H9 (cell line): ENCODE measurements at regions not wholly inside any gene's neighbourhood (a gene's known extent, or its start where the extent isn't known, plus 50 kb on each side); places are given as distances from the start of the nearest gene placed in this dataset.

Source experiments
- DNase-seq: peaks from one replicate; pipeline ENCODE4 v3.0.0-alpha.2; 2017
- H2AFZ ChIP-seq: one replicate; pipeline ENCODE4 v1.6.1; 2013; ENCODE audit warnings: mild to moderate bottlenecking, low read length, control low read depth, moderate library complexity
- H2AK5ac ChIP-seq: 2 replicates; pipeline ENCODE4 v1.6.1; 2013; ENCODE audit warnings: low read length, control low read depth, mixed read lengths; ENCODE audit not compliant: insufficient read length
- H2BK120ac ChIP-seq: one replicate; pipeline ENCODE4 v1.6.1; 2013; ENCODE audit warnings: low read depth, mild to moderate bottlenecking, low read length, control low read depth, inconsistent platforms; ENCODE audit not compliant: poor library complexity, severe bottlenecking
- H2BK12ac ChIP-seq: 2 replicates; pipeline ENCODE4 v1.6.1; 2013; ENCODE audit warnings: low read length, control low read depth, mixed read lengths, low read depth; ENCODE audit not compliant: insufficient read length
- H2BK15ac ChIP-seq: 2 replicates; pipeline ENCODE4 v1.6.1; 2013; ENCODE audit warnings: low read depth, low read length, control low read depth
- H2BK20ac ChIP-seq: one replicate; pipeline ENCODE4 v1.6.1; 2013; ENCODE audit warnings: low read depth, mild to moderate bottlenecking, low read length, control low read depth, inconsistent platforms; ENCODE audit not compliant: poor library complexity, severe bottlenecking
- H2BK5ac ChIP-seq: 2 replicates; pipeline ENCODE4 v1.6.1; 2013; ENCODE audit warnings: low read length, control low read depth, mixed read lengths; ENCODE audit not compliant: insufficient read length
- H3K14ac ChIP-seq: 2 replicates; pipeline ENCODE4 v1.6.1; 2013; ENCODE audit warnings: low read length, control low read depth; ENCODE audit not compliant: insufficient read depth
- H3K18ac ChIP-seq: 2 replicates; pipeline ENCODE4 v1.6.1; 2013; ENCODE audit warnings: low read depth, mild to moderate bottlenecking, mixed read lengths, low read length, control low read depth; ENCODE audit not compliant: insufficient read length
- H3K23ac ChIP-seq: 2 replicates; pipeline ENCODE4 v1.6.1; 2013; ENCODE audit warnings: low read length, control low read depth, mixed read lengths, low read depth; ENCODE audit not compliant: insufficient read length
- H3K23me2 ChIP-seq: 2 replicates; pipeline ENCODE4 v1.6.1; 2013; ENCODE audit warnings: low read depth, mild to moderate bottlenecking, mixed read lengths, low read length, control low read depth; ENCODE audit not compliant: insufficient read length, poor library complexity, severe bottlenecking
- H3K27ac ChIP-seq: 2 replicates; pipeline ENCODE4 v1.5.1; 2013; ENCODE audit warnings: low read length, control low read depth, mixed read lengths, low read depth; ENCODE audit not compliant: insufficient read length
- H3K27me3 ChIP-seq: 2 replicates; pipeline ENCODE4 v1.6.1; 2013; ENCODE audit warnings: low read length, control low read depth, inconsistent platforms; ENCODE audit not compliant: insufficient read depth
- H3K4ac ChIP-seq: 2 replicates; pipeline ENCODE4 v1.6.1; 2013; ENCODE audit warnings: low read depth, mild to moderate bottlenecking, control low read depth, inconsistent platforms, low read length, moderate library complexity
- H3K4me1 ChIP-seq: 2 replicates; pipeline ENCODE4 v1.6.1; 2013; ENCODE audit warnings: low read length, control low read depth, inconsistent platforms; ENCODE audit not compliant: insufficient read depth
- H3K4me2 ChIP-seq: 2 replicates; pipeline ENCODE4 v1.6.1; 2013; ENCODE audit warnings: low read length, control low read depth, mixed read lengths; ENCODE audit not compliant: insufficient read length, insufficient read depth
- H3K56ac ChIP-seq: 2 replicates; pipeline ENCODE4 v1.6.1; 2013; ENCODE audit warnings: low read depth, mild to moderate bottlenecking, mixed read lengths, low read length, control low read depth; ENCODE audit not compliant: insufficient read length
- H3K79me1 ChIP-seq: 2 replicates; pipeline ENCODE4 v1.6.1; 2013; ENCODE audit warnings: low read depth, mild to moderate bottlenecking, moderate library complexity, low read length, control low read depth, inconsistent platforms; ENCODE audit not compliant: insufficient read depth, poor library complexity, severe bottlenecking
- H3K79me2 ChIP-seq: 2 replicates; pipeline ENCODE4 v1.6.1; 2013; ENCODE audit warnings: low read length, control low read depth, inconsistent platforms; ENCODE audit not compliant: insufficient read depth
- H3K9ac ChIP-seq: 2 replicates; pipeline ENCODE4 v1.6.1; 2013; ENCODE audit warnings: low read length, control low read depth, mixed read lengths; ENCODE audit not compliant: insufficient read length; ENCODE audit errors: extremely low read depth
- H3K9me3 ChIP-seq: one replicate; pipeline ENCODE4 v1.6.1; 2013; ENCODE audit warnings: low read depth, low read length, inconsistent platforms; ENCODE audit not compliant: control insufficient read depth
- H3T11ph ChIP-seq: one replicate; pipeline ENCODE4 v1.6.1; 2013; ENCODE audit warnings: mild to moderate bottlenecking, low read length, control low read depth, inconsistent platforms
- H4K20me1 ChIP-seq: one replicate; pipeline ENCODE4 v1.6.1; 2013; ENCODE audit not compliant: control insufficient read depth, insufficient read length, insufficient read depth
- H4K5ac ChIP-seq: 2 replicates; pipeline ENCODE4 v1.6.1; 2013; ENCODE audit warnings: low read depth, mild to moderate bottlenecking, mixed read lengths, low read length, control low read depth; ENCODE audit not compliant: insufficient read length
- H4K8ac ChIP-seq: replicated peaks from 2 replicates; pipeline ENCODE4 v1.6.1; 2013; ENCODE audit warnings: low read length, control low read depth, mixed read lengths, low read depth; ENCODE audit not compliant: insufficient read length
- H4K91ac ChIP-seq: 2 replicates; pipeline ENCODE4 v1.6.1; 2013; ENCODE audit warnings: low read depth, mild to moderate bottlenecking, moderate library complexity, mixed read lengths, low read length, control low read depth; ENCODE audit not compliant: insufficient read length
- H3K27ac Mint-ChIP-seq, 3 experiments: 2 replicates in 2 of 3; 3 replicates in 1 of 3; pipeline ENCODE4 v1.8.0; 2020 to 2021; ENCODE audit warnings: mixed read lengths in 3 of 3, mild to moderate bottlenecking in 1 of 3, moderate library complexity in 1 of 3
- H3K27me3 Mint-ChIP-seq: 2 replicates; pipeline ENCODE4 v1.8.0; 2021; ENCODE audit warnings: low read depth, mild to moderate bottlenecking, moderate library complexity, mixed read lengths
- H3K36me3 Mint-ChIP-seq, 3 experiments: 2 replicates in 2 of 3; 3 replicates in 1 of 3; pipeline ENCODE4 v1.8.0; 2020 to 2021; ENCODE audit warnings: low read depth in 3 of 3, mixed read lengths in 3 of 3; ENCODE audit not compliant: insufficient read depth in 1 of 3
- H3K4me1 Mint-ChIP-seq, 2 experiments: 2 replicates each; pipeline ENCODE4 v1.8.0; 2020; ENCODE audit warnings: mixed read lengths in 2 of 2
- H3K4me3 Mint-ChIP-seq, 2 experiments: 2 replicates in 1 of 2; 3 replicates in 1 of 2; pipeline ENCODE4 v1.8.0; 2020 to 2021; ENCODE audit warnings: mild to moderate bottlenecking in 2 of 2, mixed read lengths in 2 of 2, moderate library complexity in 1 of 2
- H3K9me3 Mint-ChIP-seq, 2 experiments: 2 replicates in 1 of 2; 3 replicates in 1 of 2; pipeline ENCODE4 v1.8.0; 2020; ENCODE audit warnings: mild to moderate bottlenecking in 2 of 2, mixed read lengths in 2 of 2, moderate library complexity in 1 of 2
- WGBS: extraction: QIAGEN DNeasy Blood & Tissue Kit; methylation state at CpG from one replicate; pipeline ENCODE4 v1.1.7; 2013; ENCODE audit warnings: missing lambda C conversion rate, low lambda C conversion rate, mixed read lengths; ENCODE audit not compliant: insufficient read length; ENCODE audit errors: extremely low coverage; 5-methylcytosine and 5-hydroxymethylcytosine counted together
- TF ChIP-seq, protein P1 (sequence below): fragments of 200-600 bp; sonication (generic); conservative IDR thresholded peaks from 3 replicates; pipeline ENCODE4 v1.8.0; 2021; ENCODE audit warnings: antibody characterized with exemption, mild to moderate bottlenecking

- no peak for DNase-seq
- no CpG with 5 or more reads among the region's 15 CpGs for WGBS
- Histone ChIP-seq H2BK12ac (no peak overlapping the region), H3K9me3 (no peaks in the 10 kb centered on the region), H2AK5ac (no peak overlapping the region), H3K14ac (no peak overlapping the region), H3K18ac (no peak overlapping the region), H3T11ph (no peak overlapping the region), H2BK20ac (no peak overlapping the region), H3K79me1 (no peaks in the 10 kb centered on the region), H3K27ac (no peak overlapping the region), H3K4ac (no peak overlapping the region), H2BK5ac (no peak overlapping the region), H3K9ac (no peak overlapping the region), H3K79me2 (no peaks in the 10 kb centered on the region), H4K20me1 (no peaks in the 10 kb centered on the region), H3K4me2 (no peak overlapping the region), H4K91ac (no peak overlapping the region), H3K23ac (no peak overlapping the region), H3K4me1 (peaks cover 8% of the 10 kb centered on the region; the same call in 1 of the 2 replicates), H3K27me3 (no peaks in the 10 kb centered on the region), H3K56ac (no peak overlapping the region), H2BK15ac (no peak overlapping the region), H4K5ac (no peak overlapping the region), H4K8ac (no peak overlapping the region), H2AFZ (no peak overlapping the region), H2BK120ac (no peak overlapping the region), H3K23me2 (no peaks in the 10 kb centered on the region)
- H3K9me3 Mint-ChIP-seq, result peaks cover 2 to 8% of the 10 kb centered on the region in 2 experiments; a peak in 4 of 5 replicates
- H3K4me1 Mint-ChIP-seq, result peaks cover 36 to 44% of the 10 kb centered on the region in 2 experiments
- H3K27ac Mint-ChIP-seq, result no peak overlapping the region
- H3K4me3 Mint-ChIP-seq, result no peak overlapping the region
- H3K36me3 Mint-ChIP-seq, result peaks cover 0 to 9% (median 3%) of the 10 kb centered on the region in 3 experiments; a peak in 5 of 7 replicates
- TF ChIP-seq, protein P1, sequence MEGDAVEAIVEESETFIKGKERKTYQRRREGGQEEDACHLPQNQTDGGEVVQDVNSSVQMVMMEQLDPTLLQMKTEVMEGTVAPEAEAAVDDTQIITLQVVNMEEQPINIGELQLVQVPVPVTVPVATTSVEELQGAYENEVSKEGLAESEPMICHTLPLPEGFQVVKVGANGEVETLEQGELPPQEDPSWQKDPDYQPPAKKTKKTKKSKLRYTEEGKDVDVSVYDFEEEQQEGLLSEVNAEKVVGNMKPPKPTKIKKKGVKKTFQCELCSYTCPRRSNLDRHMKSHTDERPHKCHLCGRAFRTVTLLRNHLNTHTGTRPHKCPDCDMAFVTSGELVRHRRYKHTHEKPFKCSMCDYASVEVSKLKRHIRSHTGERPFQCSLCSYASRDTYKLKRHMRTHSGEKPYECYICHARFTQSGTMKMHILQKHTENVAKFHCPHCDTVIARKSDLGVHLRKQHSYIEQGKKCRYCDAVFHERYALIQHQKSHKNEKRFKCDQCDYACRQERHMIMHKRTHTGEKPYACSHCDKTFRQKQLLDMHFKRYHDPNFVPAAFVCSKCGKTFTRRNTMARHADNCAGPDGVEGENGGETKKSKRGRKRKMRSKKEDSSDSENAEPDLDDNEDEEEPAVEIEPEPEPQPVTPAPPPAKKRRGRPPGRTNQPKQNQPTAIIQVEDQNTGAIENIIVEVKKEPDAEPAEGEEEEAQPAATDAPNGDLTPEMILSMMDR, result no peak
- peaks cover 55% of the 10 kb centered on the region for H3K27me3 Mint-ChIP-seq
Observed at GRCh38 chr7:156577645-156578577, 62.7 kb upstream of the RNF32 start.
